ENCODE measurements at regions not wholly inside any gene's neighbourhood (a gene's known extent, or its start where the extent isn't known, plus 50 kb on each side); places are given as distances from the start of the nearest gene placed in this dataset.

DNA sequence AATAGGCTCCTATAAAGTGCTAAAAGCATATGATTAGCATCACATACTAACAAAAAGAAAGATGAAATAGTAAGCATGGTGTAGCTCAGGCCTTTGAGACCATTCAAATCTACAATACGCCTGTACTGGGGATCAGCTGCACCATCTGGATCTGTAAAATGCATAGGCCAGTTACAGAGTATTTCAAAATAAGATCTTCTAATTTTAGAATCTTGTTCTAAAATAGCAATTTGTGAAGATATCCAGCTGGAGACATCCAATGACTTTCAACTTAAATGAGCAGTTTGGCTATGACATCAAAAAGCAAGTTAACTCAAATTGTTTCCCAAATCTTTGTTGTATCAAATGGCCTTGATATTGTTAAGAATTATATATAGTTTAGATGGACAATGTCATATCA is 386.3 kb downstream of the MRPS30 start:
- Histone ChIP-seq H3K27ac (ENCODE audit: low read depth, low read length) (no peak overlapping the region), H3K27me3 (ENCODE audit: insufficient read depth, low read length) (no peaks in the 10 kb centered on the region), H3K4me2 (ENCODE audit: insufficient read depth, low read length) (no peak overlapping the region), H3K36me3 (ENCODE audit: insufficient read depth, low read length) (no peaks in the 10 kb centered on the region), H2AFZ (ENCODE audit: low read length) (no peak overlapping the region), H4K20me1 (ENCODE audit: insufficient read depth, low read length) (no peaks in the 10 kb centered on the region), H3K9me3 (ENCODE audit: low read depth, low read length) (no peaks in the 10 kb centered on the region), H3K79me2 (ENCODE audit: insufficient read depth, low read length) (no peaks in the 10 kb centered on the region), H3K4me3 (ENCODE audit: insufficient read depth, low read length) (no peak overlapping the region), H3K4me1 (ENCODE audit: insufficient read depth, low read length) (no peaks in the 10 kb centered on the region)
- no peak for DNase-seq (ENCODE audit: insufficient read length, low spot score, missing footprints)
- TF ChIP-seq, protein P1, sequence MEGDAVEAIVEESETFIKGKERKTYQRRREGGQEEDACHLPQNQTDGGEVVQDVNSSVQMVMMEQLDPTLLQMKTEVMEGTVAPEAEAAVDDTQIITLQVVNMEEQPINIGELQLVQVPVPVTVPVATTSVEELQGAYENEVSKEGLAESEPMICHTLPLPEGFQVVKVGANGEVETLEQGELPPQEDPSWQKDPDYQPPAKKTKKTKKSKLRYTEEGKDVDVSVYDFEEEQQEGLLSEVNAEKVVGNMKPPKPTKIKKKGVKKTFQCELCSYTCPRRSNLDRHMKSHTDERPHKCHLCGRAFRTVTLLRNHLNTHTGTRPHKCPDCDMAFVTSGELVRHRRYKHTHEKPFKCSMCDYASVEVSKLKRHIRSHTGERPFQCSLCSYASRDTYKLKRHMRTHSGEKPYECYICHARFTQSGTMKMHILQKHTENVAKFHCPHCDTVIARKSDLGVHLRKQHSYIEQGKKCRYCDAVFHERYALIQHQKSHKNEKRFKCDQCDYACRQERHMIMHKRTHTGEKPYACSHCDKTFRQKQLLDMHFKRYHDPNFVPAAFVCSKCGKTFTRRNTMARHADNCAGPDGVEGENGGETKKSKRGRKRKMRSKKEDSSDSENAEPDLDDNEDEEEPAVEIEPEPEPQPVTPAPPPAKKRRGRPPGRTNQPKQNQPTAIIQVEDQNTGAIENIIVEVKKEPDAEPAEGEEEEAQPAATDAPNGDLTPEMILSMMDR (IDR thresholded peaks at IDR 0.05; ENCODE audit: extremely low read depth, low read depth, low read length): no peak
